PC-3 (cell line): ENCODE measurements at regions not wholly inside any gene's neighbourhood (a gene's known extent, or its start where the extent isn't known, plus 50 kb on each side); places are given as distances from the start of the nearest gene placed in this dataset.

ENCODE experiments used
- CTCF ChIP-seq: fragments of 300-600 bp; sonication (generic); conservative IDR thresholded peaks from 2 replicates; pipeline ENCODE4 v1.5.1; 2017; ENCODE audit warnings: antibody characterized with exemption, low read depth, mild to moderate bottlenecking, low read length
- EZH2phosphoT487 ChIP-seq: fragments of 300-600 bp; sonication (generic); IDR thresholded peaks from 2 replicates; pipeline ENCODE4 v1.6.1; 2018; ENCODE audit warnings: mild to moderate bottlenecking, antibody characterized with exemption, low read length, borderline replicate concordance

- TF ChIP-seq CTCF (no peak), EZH2phosphoT487 (no peak)
Observed at GRCh38 chr7:33820206-33820605, 85.1 kb upstream of the BMPER start.
